GM12892 (cell line): ENCODE measurements at regions not wholly inside any gene's neighbourhood (a gene's known extent, or its start where the extent isn't known, plus 50 kb on each side); places are given as distances from the start of the nearest gene placed in this dataset.

Source experiments
- POLR2A ChIP-seq: IDR thresholded peaks from 2 replicates; pipeline ENCODE4 v1.6.1; 2011; ENCODE audit warnings: low read depth, low read length, control low read depth
- POLR2AphosphoS5 ChIP-seq: IDR thresholded peaks from 2 replicates; pipeline ENCODE4 v1.6.1; 2011; ENCODE audit warnings: low read depth, low read length, control low read depth

DNA sequence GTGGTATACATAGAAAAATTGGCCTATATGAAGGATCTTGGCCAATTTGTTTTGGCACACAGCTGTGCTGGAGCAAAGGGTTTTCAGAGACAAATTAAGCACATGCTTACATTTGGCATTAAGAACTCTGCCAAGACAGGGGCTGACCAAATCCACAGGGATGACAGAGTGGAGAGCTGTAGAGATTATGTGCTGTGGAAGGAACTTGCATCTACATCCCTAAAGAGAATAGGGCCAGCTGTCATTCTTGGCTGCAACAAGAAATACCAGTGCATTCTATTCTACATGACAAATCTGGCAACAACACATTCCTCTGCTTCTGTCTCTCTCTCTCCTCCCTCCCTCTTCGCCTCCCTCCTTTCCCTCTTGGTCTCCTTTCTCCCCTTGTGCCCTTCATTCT, 75.6 kb downstream of the POM121L12 start:
- TF ChIP-seq POLR2AphosphoS5 = no peak
- TF ChIP-seq POLR2A = no peak
